Natural killer cell (primary cell): ENCODE measurements at regions not wholly inside any gene's neighbourhood (a gene's known extent, or its start where the extent isn't known, plus 50 kb on each side); places are given as distances from the start of the nearest gene placed in this dataset.

Experiments used
- ATAC-seq, 3 donors: fragments of 150-1000 bp in 2 of 3; fragments of 200-7000 bp in 1 of 3; cut with Tn5 transposase; 1 replicate in 1 of 3; 2 replicates in 2 of 3; pipeline ENCODE4 v1.10.0; 2021; ENCODE audit warnings: mild to moderate bottlenecking in 2 of 3, moderate library complexity in 2 of 3
- DNase-seq, 2 donors: peaks; one replicate each; pipeline versions ENCODE4 v3.0.0 to v3.0.0-alpha.2; 2013 to 2021; ENCODE audit warnings: mixed read lengths in 1 of 2
- H3K27ac ChIP-seq: one replicate; pipeline ENCODE4 v1.5.1; 2013; ENCODE audit warnings: mild to moderate bottlenecking, low read length
- H3K27me3 ChIP-seq: one replicate; pipeline ENCODE4 v1.6.1; 2013; ENCODE audit warnings: low read length; ENCODE audit not compliant: control insufficient read depth, insufficient read depth
- H3K36me3 ChIP-seq: one replicate; pipeline ENCODE4 v1.6.1; 2013; ENCODE audit warnings: low read length; ENCODE audit not compliant: control insufficient read depth, insufficient read depth
- H3K4me1 ChIP-seq: one replicate; pipeline ENCODE4 v1.6.1; 2013; ENCODE audit warnings: low read length; ENCODE audit not compliant: control insufficient read depth, insufficient read depth
- H3K4me3 ChIP-seq: one replicate; pipeline ENCODE4 v1.5.1; 2013; ENCODE audit warnings: low read length
- H3K9me3 ChIP-seq: one replicate; pipeline ENCODE4 v1.6.1; 2013; ENCODE audit warnings: low read length; ENCODE audit not compliant: control insufficient read depth, insufficient read depth
- H3K27ac Mint-ChIP-seq, 2 donors: one replicate each; pipeline ENCODE4 v1.8.0; 2022; ENCODE audit warnings: mild to moderate bottlenecking in 2 of 2, mixed read lengths in 2 of 2, moderate library complexity in 1 of 2
- H3K27me3 Mint-ChIP-seq, 2 donors: one replicate each; pipeline ENCODE4 v1.8.0; 2022; ENCODE audit warnings: low read depth in 2 of 2, mixed read lengths in 2 of 2
- H3K36me3 Mint-ChIP-seq: one replicate; pipeline ENCODE4 v1.8.0; 2022; ENCODE audit warnings: mixed read lengths
- H3K4me1 Mint-ChIP-seq, 2 donors: one replicate each; pipeline ENCODE4 v1.8.0; 2022; ENCODE audit warnings: mixed read lengths in 2 of 2
- H3K4me3 Mint-ChIP-seq: one replicate; pipeline ENCODE4 v1.8.0; 2022; ENCODE audit warnings: mild to moderate bottlenecking, moderate library complexity, mixed read lengths
- H3K9me3 Mint-ChIP-seq, 2 donors: one replicate each; pipeline ENCODE4 v1.8.0; 2022; ENCODE audit warnings: mixed read lengths in 2 of 2
- CTCF ChIP-seq: fragments of 200-600 bp; IDR thresholded peaks from one replicate; pipeline ENCODE4 v1.8.0; 2022; ENCODE audit warnings: antibody characterized with exemption
- WGBS: methylation state at CpG from one replicate; pipeline ENCODE4 v1.1.7; 2013; ENCODE audit warnings: missing lambda C conversion rate; ENCODE audit not compliant: insufficient coverage; 5-methylcytosine and 5-hydroxymethylcytosine counted together
- intact Hi-C: fragments of 100-400 bp; cut with micrococcal nuclease; formaldehyde crosslinking; loops from one replicate; pipeline ENCODE4 v1.14.2; 2022

GRCh38 chr14:53278602-53279506, 125.7 kb upstream of the DDHD1 start:
- no peaks in the 10 kb centered on the region for H3K4me1 ChIP-seq
- no peak overlapping the region for H3K4me3 Mint-ChIP-seq
- TF ChIP-seq CTCF: no peak
- DNase-seq (no peak), ATAC-seq (no peak)
- no peaks in the 10 kb centered on the region for H3K27me3 Mint-ChIP-seq
- H3K36me3 Mint-ChIP-seq: no peaks in the 10 kb centered on the region
- no peaks in the 10 kb centered on the region for H3K36me3 ChIP-seq
- intact Hi-C loops: no loop called here
- H3K9me3 ChIP-seq: peaks cover 16% of the 10 kb centered on the region
- 93% methylated on average over 12 of the region's 12 CpGs for WGBS
- H3K4me1 Mint-ChIP-seq: no peaks in the 10 kb centered on the region
- H3K9me3 Mint-ChIP-seq: peaks cover 4 to 5% of the 10 kb centered on the region in 2 donors
- no peak overlapping the region for H3K4me3 ChIP-seq
- no peak overlapping the region for H3K27ac ChIP-seq
- no peak overlapping the region for H3K27ac Mint-ChIP-seq
- no peaks in the 10 kb centered on the region for H3K27me3 ChIP-seq

GRCh38 chr14:53273671-53274072, 120.5 kb upstream of the DDHD1 start:
- Mint-ChIP-seq H3K27ac (no peak overlapping the region), H3K4me3 (no peak overlapping the region), H3K36me3 (no peaks in the 10 kb centered on the region), H3K9me3 (peaks cover 0 to 4% of the 10 kb centered on the region in 2 donors), H3K27me3 (no peaks in the 10 kb centered on the region), H3K4me1 (no peaks in the 10 kb centered on the region)
- no peak for ATAC-seq
- no peaks in the 10 kb centered on the region for H3K36me3 ChIP-seq
- H3K27me3 ChIP-seq: no peaks in the 10 kb centered on the region
- intact Hi-C loops: no loop called here
- no peak overlapping the region for H3K4me3 ChIP-seq
- no peak for DNase-seq
- H3K4me1 ChIP-seq: no peaks in the 10 kb centered on the region
- no peak for TF ChIP-seq CTCF
- no peak overlapping the region for H3K27ac ChIP-seq
- WGBS: 92% methylated on average over 6 of the region's 6 CpGs
- peaks cover 16% of the 10 kb centered on the region for H3K9me3 ChIP-seq

- no peak for TF ChIP-seq CTCF
- Histone ChIP-seq H3K36me3 (no peaks in the 10 kb centered on the region), H3K27me3 (no peaks in the 10 kb centered on the region), H3K9me3 (no peaks in the 10 kb centered on the region), H3K27ac (no peak overlapping the region), H3K4me3 (no peak overlapping the region), H3K4me1 (no peaks in the 10 kb centered on the region)
- intact Hi-C loops: no loop called here
- peaks cover 0 to 4% of the 10 kb centered on the region in 2 donors for H3K27me3 Mint-ChIP-seq
- ATAC-seq: no peak
- H3K4me3 Mint-ChIP-seq: no peak overlapping the region
- WGBS: 97% methylated on average over 3 of the region's 4 CpGs
- peaks cover 0 to 8% of the 10 kb centered on the region in 2 donors for H3K9me3 Mint-ChIP-seq
- H3K27ac Mint-ChIP-seq: no peak overlapping the region
- DNase-seq: no peak
- H3K4me1 Mint-ChIP-seq: no peaks in the 10 kb centered on the region
- peaks cover 10% of the 10 kb centered on the region for H3K36me3 Mint-ChIP-seq
Observed at GRCh38 chr14:53265025-53265424, 111.9 kb upstream of the DDHD1 start.
